DND-41 (cell line): ENCODE measurements at regions not wholly inside any gene's neighbourhood (a gene's known extent, or its start where the extent isn't known, plus 50 kb on each side); places are given as distances from the start of the nearest gene placed in this dataset.

Experiments used
- ATAC-seq: fragments of 200-7000 bp; cut with Tn5 transposase; 3 replicates; pipeline ENCODE4 v1.9.1; 2021; ENCODE audit warnings: low read depth; ENCODE audit not compliant: insufficient read depth
- DNase-seq: peaks from one replicate; pipeline ENCODE4 v3.0.0-alpha.2; 2020
- H2AFZ ChIP-seq: 2 replicates; pipeline ENCODE4 v1.6.0; 2012; ENCODE audit warnings: low read depth, low read length
- H3K27ac ChIP-seq: 2 replicates; pipeline ENCODE4 v1.5.1; 2012; ENCODE audit warnings: low read length, inconsistent platforms
- H3K27me3 ChIP-seq: fragments of 200-600 bp; sonication (generic); 2 replicates; pipeline ENCODE4 v1.6.0; 2012; ENCODE audit warnings: low read length, mild to moderate bottlenecking, inconsistent platforms; ENCODE audit not compliant: insufficient read depth, poor library complexity
- H3K36me3 ChIP-seq: 2 replicates; pipeline ENCODE4 v1.5.1; 2012; ENCODE audit warnings: low read length, inconsistent platforms; ENCODE audit not compliant: insufficient read depth
- H3K4me1 ChIP-seq: 2 replicates; pipeline ENCODE4 v1.5.1; 2012; ENCODE audit warnings: mild to moderate bottlenecking, low read length; ENCODE audit not compliant: insufficient read depth
- H3K4me2 ChIP-seq: 2 replicates; pipeline ENCODE4 v1.6.0; 2012; ENCODE audit warnings: mild to moderate bottlenecking, moderate library complexity, low read length, inconsistent platforms; ENCODE audit not compliant: insufficient read depth
- H3K4me3 ChIP-seq, 2 experiments: fragments of 200-600 bp in 1 of 2; shearing (Covaris generic) in 1 of 2; 2 replicates each; pipeline ENCODE4 v1.5.1; 2012 to 2016; ENCODE audit warnings: inconsistent platforms in 2 of 2, low read length in 2 of 2, mild to moderate bottlenecking in 2 of 2, low read depth in 1 of 2, moderate library complexity in 1 of 2
- H3K79me2 ChIP-seq: 2 replicates; pipeline ENCODE4 v1.6.0; 2012; ENCODE audit warnings: low read length, inconsistent platforms; ENCODE audit not compliant: insufficient read depth
- H3K9ac ChIP-seq: 2 replicates; pipeline ENCODE4 v1.6.0; 2012; ENCODE audit warnings: low read depth, mild to moderate bottlenecking, inconsistent platforms, low read length, moderate library complexity
- H3K9me3 ChIP-seq: 2 replicates; pipeline ENCODE4 v1.5.1; 2012; ENCODE audit warnings: low read length, moderate library complexity, mild to moderate bottlenecking, inconsistent platforms; ENCODE audit not compliant: insufficient read depth, severe bottlenecking
- H4K20me1 ChIP-seq: 2 replicates; pipeline ENCODE4 v1.6.0; 2012; ENCODE audit warnings: low read length; ENCODE audit not compliant: insufficient read depth
- CTCF ChIP-seq: IDR thresholded peaks from 2 replicates; pipeline ENCODE4 v1.5.1; 2012; ENCODE audit warnings: borderline replicate concordance, low read length, moderate library complexity, mild to moderate bottlenecking; ENCODE audit not compliant: poor library complexity, severe bottlenecking; ENCODE audit errors: extremely low read depth
- EZH2 ChIP-seq: IDR thresholded peaks from 3 replicates; pipeline ENCODE4 v1.6.1; 2012; ENCODE audit warnings: borderline replicate concordance, low read depth, mild to moderate bottlenecking, moderate library complexity, low read length, inconsistent platforms; ENCODE audit not compliant: severe bottlenecking

GRCh38 chr18:67211646-67212045 is 304.9 kb downstream of the DSEL start:
- H3K9me3 ChIP-seq, result no peaks in the 10 kb centered on the region
- H3K27ac ChIP-seq, result no peak overlapping the region
- H4K20me1 ChIP-seq, result no peaks in the 10 kb centered on the region
- H3K27me3 ChIP-seq, result no peaks in the 10 kb centered on the region
- H3K79me2 ChIP-seq, result no peaks in the 10 kb centered on the region
- TF ChIP-seq EZH2 (no peak), CTCF (no peak)
- H3K4me2 ChIP-seq, result no peak overlapping the region
- no peak overlapping the region for H3K4me3 ChIP-seq
- no peaks in the 10 kb centered on the region for H3K36me3 ChIP-seq
- H3K9ac ChIP-seq, result no peak overlapping the region
- DNase-seq, result no peak
- no peak for ATAC-seq
- H3K4me1 ChIP-seq, result no peaks in the 10 kb centered on the region
- no peak overlapping the region for H2AFZ ChIP-seq

GRCh38 chr18:67200665-67201064 is 315.9 kb downstream of the DSEL start:
- H3K4me1 ChIP-seq, result no peaks in the 10 kb centered on the region
- no peak for ATAC-seq
- no peak overlapping the region for H3K4me3 ChIP-seq
- no peak overlapping the region for H3K27ac ChIP-seq
- H2AFZ ChIP-seq, result no peak overlapping the region
- H3K27me3 ChIP-seq, result no peaks in the 10 kb centered on the region
- no peaks in the 10 kb centered on the region for H4K20me1 ChIP-seq
- H3K79me2 ChIP-seq, result no peaks in the 10 kb centered on the region
- no peaks in the 10 kb centered on the region for H3K36me3 ChIP-seq
- H3K9ac ChIP-seq, result no peak overlapping the region
- H3K4me2 ChIP-seq, result no peak overlapping the region
- TF ChIP-seq EZH2 (no peak), CTCF (no peak)
- no peaks in the 10 kb centered on the region for H3K9me3 ChIP-seq
- no peak for DNase-seq

DNA sequence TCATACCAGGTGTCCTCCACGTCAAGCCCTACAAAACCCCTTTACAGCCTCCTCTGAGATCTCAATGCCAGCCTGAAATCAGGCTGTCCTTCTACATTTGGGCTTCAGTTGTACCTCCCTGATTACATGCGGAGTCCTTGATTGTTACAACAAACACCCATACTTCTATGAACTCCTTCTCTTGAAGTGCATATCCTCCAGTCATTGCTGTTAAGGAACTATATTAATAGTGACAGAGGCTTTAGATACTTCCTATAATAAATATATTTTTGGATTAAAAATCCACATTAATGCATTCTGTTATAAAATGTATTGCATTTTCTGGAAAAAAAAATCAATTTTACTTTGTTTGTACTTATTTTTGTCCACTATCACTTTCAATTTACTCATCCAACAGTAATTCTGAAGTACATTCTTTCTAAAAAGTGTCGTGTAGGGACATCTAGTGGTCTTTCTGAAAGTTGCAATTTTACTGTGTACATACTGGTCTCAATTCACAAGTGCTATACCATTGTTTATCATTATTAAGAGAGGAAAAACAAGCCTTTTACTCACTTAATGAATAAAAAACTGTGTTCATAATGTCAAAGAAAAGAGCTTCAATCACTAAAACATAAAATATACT is 316.4 kb downstream of the DSEL start:
- H3K9me3 ChIP-seq, result no peaks in the 10 kb centered on the region
- no peaks in the 10 kb centered on the region for H3K36me3 ChIP-seq
- DNase-seq (no peak), ATAC-seq (peak; percentile 85)
- no peaks in the 10 kb centered on the region for H3K27me3 ChIP-seq
- H3K27ac ChIP-seq, result no peak overlapping the region
- no peak overlapping the region for H3K4me2 ChIP-seq
- TF ChIP-seq EZH2 (no peak), CTCF (peak; percentile 75)
- H2AFZ ChIP-seq, result no peak overlapping the region
- H3K79me2 ChIP-seq, result no peaks in the 10 kb centered on the region
- no peak overlapping the region for H3K4me3 ChIP-seq
- H3K9ac ChIP-seq, result no peak overlapping the region
- no peaks in the 10 kb centered on the region for H3K4me1 ChIP-seq
- no peaks in the 10 kb centered on the region for H4K20me1 ChIP-seq
